ENCODE measurements at regions not wholly inside any gene's neighbourhood (a gene's known extent, or its start where the extent isn't known, plus 50 kb on each side); places are given as distances from the start of the nearest gene placed in this dataset.
A peak's percentile ranks its signal among the peaks of the same experiment; 100 is the strongest.

- H3K4me1 ChIP-seq (ENCODE audit: control insufficient read depth, insufficient read depth, low read length), result no peaks in the 10 kb centered on the region
- 92% methylated on average over 2 of the region's 2 CpGs for WGBS (ENCODE audit: insufficient coverage, insufficient replicate concordance, low lambda C conversion rate, missing lambda C conversion rate)
- no peak overlapping the region for H3K4me3 ChIP-seq
- ChIA-PET POLR2A (no interaction called here), SMC1A (ENCODE audit: uncharacterized antibody, unreplicated experiment) (interaction anchor here (1.0 to 1.5 kb wide), 4 partner anchors 15 to 117 kb away, joined by 3 to 4 read pairs (median 4); no protein-coding TSS in a partner anchor), CTCF (interaction anchor here (0.6 kb wide), 1 partner anchor 17 kb away, joined by 3 read pairs; no protein-coding TSS in a partner anchor), RAD21 (ENCODE audit: unreplicated experiment) (interaction anchor here (1.3 to 1.6 kb wide), 2 partner anchors 27 to 28 kb away, joined by 3 read pairs; no protein-coding TSS in a partner anchor)
- peak overlapping the region; percentile 79 for H2AFZ ChIP-seq (ENCODE audit: control insufficient read depth, low read depth, low read length)
- H3K36me3 ChIP-seq (ENCODE audit: control insufficient read depth in 2 of 2, insufficient read depth in 2 of 2, low read length in 1 of 2), result no peaks in the 10 kb centered on the region
- no peaks in the 10 kb centered on the region for H3K9me3 ChIP-seq (replicated peaks; ENCODE audit: control insufficient read depth, insufficient read depth, low read length)
- BruUV-seq (replicated peaks), result no TSS peak
- H3K9ac ChIP-seq (ENCODE audit: control insufficient read depth, insufficient read depth, low read length), result no peak overlapping the region
- in situ Hi-C loops (cut with MboI), result no loop called here
- peak overlapping the region; percentile 33 for H3K4me2 ChIP-seq (ENCODE audit: control insufficient read depth, insufficient read depth)
- H3K27ac ChIP-seq (ENCODE audit: control insufficient read depth, insufficient read depth), result no peak overlapping the region; the same call in 1 of the 2 replicates
- intact Hi-C loops (cut with micrococcal nuclease; ENCODE audit: unreplicated experiment), result no loop called here
- TF ChIP-seq CUX1 (IDR thresholded peaks at IDR 0.05; ENCODE audit: insufficient replicate concordance, low read depth, low read length) (no peak), RAD21 (IDR thresholded peaks at IDR 0.05; ENCODE audit: insufficient read depth, low read depth, low read length) (no peak), ZNF622 (IDR thresholded peaks at IDR 0.05) (no peak), CHD1 (IDR thresholded peaks at IDR 0.05; ENCODE audit: low read depth, low read length) (no peak), ZNF24 (IDR thresholded peaks at IDR 0.05) (no peak), CBX5 (IDR thresholded peaks at IDR 0.05; ENCODE audit: low read depth) (no peak), BCLAF1 (IDR thresholded peaks at IDR 0.05) (no peak), SREBF2 (IDR thresholded peaks at IDR 0.05; ENCODE audit: low read length) (no peak), MAX (IDR thresholded peaks at IDR 0.05; ENCODE audit: low read depth, low read length) (no peak), MYC (IDR thresholded peaks at IDR 0.05; ENCODE audit: insufficient read depth, insufficient read length, insufficient replicate concordance, low read length, severe bottlenecking) (no peak), RELB (IDR thresholded peaks at IDR 0.05; ENCODE audit: low read depth) (no peak), RFX5 (IDR thresholded peaks at IDR 0.05; ENCODE audit: low read depth, low read length) (no peak)
- no peak for FAIRE-seq
- no peaks in the 10 kb centered on the region for H4K20me1 ChIP-seq (ENCODE audit: control insufficient read depth, insufficient read depth)
- H3K79me2 ChIP-seq (ENCODE audit: control insufficient read depth, insufficient read depth, low read length), result no peaks in the 10 kb centered on the region
- H3K27me3 ChIP-seq (replicated peaks in 1 of 2; ENCODE audit: control insufficient read depth in 2 of 2, insufficient read depth in 2 of 2, low read length in 1 of 2), result no peaks in the 10 kb centered on the region
- DNase-seq (ENCODE audit: low read depth, low spot score), result no peak
- ATAC-seq, result peak; percentile 55
Measured at GRCh38 chr12:88416155-88416554, 164.1 kb downstream of the KITLG start.
